CD8-positive, alpha-beta memory T cell (primary cell): ENCODE measurements at regions not wholly inside any gene's neighbourhood (a gene's known extent, or its start where the extent isn't known, plus 50 kb on each side); places are given as distances from the start of the nearest gene placed in this dataset.

Experiments
- CTCF ChIA-PET: fragments of 350-600 bp; sonication (Branson Sonifier 250); formaldehyde crosslinking; loops from one replicate; lab custom pipeline; 2021; ENCODE audit warnings: antibody characterized with exemption; lab: Charles Lee
- POLR2A ChIA-PET: fragments of 350-600 bp; sonication (Branson Sonifier 250); formaldehyde crosslinking; loops from one replicate; lab custom pipeline; 2021; ENCODE audit warnings: antibody characterized with exemption; lab: Charles Lee
- DNase-seq, 5 donors: peaks; one replicate each; pipeline versions ENCODE4 v3.0.0 to v3.0.0-alpha.2; 2020 to 2022; ENCODE audit warnings: mixed read lengths in 1 of 5
- H3K27ac ChIP-seq: one replicate; pipeline ENCODE4 v1.7.0; 2013; ENCODE audit warnings: low read depth, mild to moderate bottlenecking, low read length, moderate library complexity
- H3K27me3 ChIP-seq: 2 replicates; pipeline ENCODE4 v1.7.0; 2013; ENCODE audit warnings: low read length, mild to moderate bottlenecking; ENCODE audit not compliant: insufficient read depth, poor library complexity, severe bottlenecking
- H3K36me3 ChIP-seq: 2 replicates; pipeline ENCODE4 v1.7.0; 2013; ENCODE audit warnings: mild to moderate bottlenecking, low read length, moderate library complexity; ENCODE audit not compliant: insufficient read depth
- H3K4me1 ChIP-seq: 2 replicates; pipeline ENCODE4 v1.7.0; 2013; ENCODE audit warnings: mild to moderate bottlenecking, low read length, moderate library complexity; ENCODE audit not compliant: insufficient read depth
- H3K4me3 ChIP-seq: 2 replicates; pipeline ENCODE4 v1.7.0; 2013; ENCODE audit warnings: mild to moderate bottlenecking, low read length
- H3K9me3 ChIP-seq: 2 replicates; pipeline ENCODE4 v1.7.0; 2013; ENCODE audit warnings: mild to moderate bottlenecking, low read length
- H3K27ac Mint-ChIP-seq, 8 donors: one replicate each; pipeline ENCODE4 v1.8.0; 2020 to 2021; ENCODE audit warnings: mixed read lengths in 8 of 8, mild to moderate bottlenecking in 6 of 8, inconsistent platforms in 3 of 8, moderate library complexity in 3 of 8
- H3K27me3 Mint-ChIP-seq, 2 donors: one replicate each; pipeline ENCODE4 v1.8.0; 2020 to 2021; ENCODE audit warnings: mixed read lengths in 2 of 2, mild to moderate bottlenecking in 1 of 2, moderate library complexity in 1 of 2
- H3K36me3 Mint-ChIP-seq, 3 donors: one replicate each; pipeline ENCODE4 v1.8.0; 2020 to 2021; ENCODE audit warnings: mixed read lengths in 3 of 3, inconsistent platforms in 1 of 3, mild to moderate bottlenecking in 1 of 3
- H3K4me1 Mint-ChIP-seq, 3 donors: one replicate each; pipeline ENCODE4 v1.8.0; 2020 to 2021; ENCODE audit warnings: mixed read lengths in 3 of 3, inconsistent platforms in 1 of 3, mild to moderate bottlenecking in 1 of 3
- H3K4me3 Mint-ChIP-seq, 7 donors: one replicate each; pipeline ENCODE4 v1.8.0; 2020 to 2021; ENCODE audit warnings: mixed read lengths in 7 of 7, mild to moderate bottlenecking in 6 of 7, moderate library complexity in 4 of 7, inconsistent platforms in 2 of 7
- H3K9me3 Mint-ChIP-seq, 5 donors: one replicate each; pipeline ENCODE4 v1.8.0; 2020 to 2022; ENCODE audit warnings: mixed read lengths in 5 of 5, mild to moderate bottlenecking in 3 of 5, moderate library complexity in 2 of 5, inconsistent platforms in 1 of 5

- H3K4me1 ChIP-seq = no peaks in the 10 kb centered on the region
- DNase-seq = no peak
- Mint-ChIP-seq H3K27me3 (peaks cover 12 to 20% of the 10 kb centered on the region in 2 donors), H3K9me3 (peaks cover 16 to 20% (median 17%) of the 10 kb centered on the region in 5 donors), H3K36me3 (peaks cover 2 to 31% (median 4%) of the 10 kb centered on the region in 3 donors), H3K27ac (no peak overlapping the region), H3K4me3 (no peak overlapping the region), H3K4me1 (peaks cover 0 to 3% (median 0%) of the 10 kb centered on the region in 3 donors)
- H3K4me3 ChIP-seq = no peak overlapping the region
- H3K36me3 ChIP-seq = no peaks in the 10 kb centered on the region
- POLR2A ChIA-PET = no interaction called here
- H3K27ac ChIP-seq = no peak overlapping the region
- no peaks in the 10 kb centered on the region for H3K27me3 ChIP-seq
- H3K9me3 ChIP-seq = no peaks in the 10 kb centered on the region
- CTCF ChIA-PET = interaction anchor here (1.4 kb wide), 1 partner anchor 11 kb away, joined by 3 read pairs; no protein-coding TSS in a partner anchor
These were observed 72.4 kb upstream of the MKLN1 start for GRCh38 chr7:131255242-131255641.

GRCh38 chr7:131261476-131261994, 66.1 kb upstream of the MKLN1 start:
- Mint-ChIP-seq H3K4me3 (no peak overlapping the region), H3K9me3 (peaks cover 0 to 1% (median 0%) of the 10 kb centered on the region in 5 donors), H3K36me3 (no peaks in the 10 kb centered on the region), H3K4me1 (no peaks in the 10 kb centered on the region), H3K27ac (no peak overlapping the region), H3K27me3 (peaks cover 0 to 7% of the 10 kb centered on the region in 2 donors)
- POLR2A ChIA-PET = no interaction called here
- H3K4me3 ChIP-seq = no peak overlapping the region
- no peaks in the 10 kb centered on the region for H3K36me3 ChIP-seq
- H3K9me3 ChIP-seq = no peaks in the 10 kb centered on the region
- no peaks in the 10 kb centered on the region for H3K27me3 ChIP-seq
- no peak overlapping the region for H3K27ac ChIP-seq
- CTCF ChIA-PET = no interaction called here
- no peak for DNase-seq
- H3K4me1 ChIP-seq = no peaks in the 10 kb centered on the region

GRCh38 chr7:131265227-131265626, 62.4 kb upstream of the MKLN1 start:
- H3K4me1 Mint-ChIP-seq = no peaks in the 10 kb centered on the region
- Histone ChIP-seq H3K27ac (no peak overlapping the region), H3K27me3 (no peaks in the 10 kb centered on the region), H3K36me3 (no peaks in the 10 kb centered on the region), H3K4me1 (no peaks in the 10 kb centered on the region), H3K4me3 (no peak overlapping the region), H3K9me3 (no peaks in the 10 kb centered on the region)
- peaks cover 0 to 11% of the 10 kb centered on the region in 2 donors for H3K27me3 Mint-ChIP-seq
- no peak overlapping the region for H3K4me3 Mint-ChIP-seq
- ChIA-PET CTCF (no interaction called here), POLR2A (no interaction called here)
- peaks cover 0 to 6% (median 0%) of the 10 kb centered on the region in 5 donors for H3K9me3 Mint-ChIP-seq
- H3K36me3 Mint-ChIP-seq = peaks cover 0 to 6% (median 0%) of the 10 kb centered on the region in 3 donors
- DNase-seq = no peak
- H3K27ac Mint-ChIP-seq = peak overlapping the region in 1 of 8 donors; percentile 42

GRCh38 chr7:131267631-131268030, 60.0 kb upstream of the MKLN1 start:
- H3K9me3 ChIP-seq = no peaks in the 10 kb centered on the region
- ChIA-PET CTCF (no interaction called here), POLR2A (no interaction called here)
- Mint-ChIP-seq H3K4me3 (no peak overlapping the region), H3K4me1 (no peaks in the 10 kb centered on the region), H3K27ac (no peak overlapping the region), H3K9me3 (peaks cover 0 to 6% (median 0%) of the 10 kb centered on the region in 5 donors), H3K27me3 (peaks cover 0 to 11% of the 10 kb centered on the region in 2 donors), H3K36me3 (peaks cover 0 to 6% (median 0%) of the 10 kb centered on the region in 3 donors)
- DNase-seq = no peak
- H3K4me1 ChIP-seq = no peaks in the 10 kb centered on the region
- H3K36me3 ChIP-seq = no peaks in the 10 kb centered on the region
- H3K27ac ChIP-seq = no peak overlapping the region
- H3K4me3 ChIP-seq = no peak overlapping the region
- H3K27me3 ChIP-seq = no peaks in the 10 kb centered on the region

- peaks cover 0 to 6% (median 0%) of the 10 kb centered on the region in 3 donors for H3K36me3 Mint-ChIP-seq
- CTCF ChIA-PET = no interaction called here
These were observed 58.8 kb upstream of the MKLN1 start for GRCh38 chr7:131268906-131269305.

GRCh38 chr7:131272086-131272485, 55.6 kb upstream of the MKLN1 start:
- H3K9me3 Mint-ChIP-seq = peaks cover 0 to 6% (median 0%) of the 10 kb centered on the region in 5 donors
- no peak overlapping the region for H3K4me3 ChIP-seq
- POLR2A ChIA-PET = no interaction called here
- H3K9me3 ChIP-seq = no peaks in the 10 kb centered on the region
- H3K27ac ChIP-seq = no peak overlapping the region
- H3K27me3 ChIP-seq = no peaks in the 10 kb centered on the region
- H3K36me3 ChIP-seq = no peaks in the 10 kb centered on the region
- H3K27ac Mint-ChIP-seq = peak overlapping the region in 1 of 8 donors; percentile 15
- H3K4me1 Mint-ChIP-seq = no peaks in the 10 kb centered on the region
- H3K4me1 ChIP-seq = no peaks in the 10 kb centered on the region
- CTCF ChIA-PET = no interaction called here
- H3K36me3 Mint-ChIP-seq = peaks cover 0 to 6% (median 0%) of the 10 kb centered on the region in 3 donors
- peaks cover 0 to 4% of the 10 kb centered on the region in 2 donors for H3K27me3 Mint-ChIP-seq
- no peak overlapping the region for H3K4me3 Mint-ChIP-seq
- DNase-seq = no peak

More at GRCh38 chr7:131268906-131269305, 58.8 kb upstream of the MKLN1 start:
- H3K27ac Mint-ChIP-seq = no peak overlapping the region
- POLR2A ChIA-PET = no interaction called here
- Histone ChIP-seq H3K4me1 (no peaks in the 10 kb centered on the region), H3K36me3 (no peaks in the 10 kb centered on the region), H3K4me3 (no peak overlapping the region), H3K9me3 (no peaks in the 10 kb centered on the region), H3K27ac (no peak overlapping the region), H3K27me3 (no peaks in the 10 kb centered on the region)
- H3K9me3 Mint-ChIP-seq = peaks cover 0 to 6% (median 0%) of the 10 kb centered on the region in 5 donors
- H3K27me3 Mint-ChIP-seq = peaks cover 0 to 11% of the 10 kb centered on the region in 2 donors
- no peaks in the 10 kb centered on the region for H3K4me1 Mint-ChIP-seq
- H3K4me3 Mint-ChIP-seq = no peak overlapping the region
- no peak for DNase-seq

- Mint-ChIP-seq H3K27ac (no peak overlapping the region), H3K9me3 (no peaks in the 10 kb centered on the region), H3K36me3 (no peaks in the 10 kb centered on the region), H3K4me3 (no peak overlapping the region), H3K4me1 (no peaks in the 10 kb centered on the region), H3K27me3 (no peaks in the 10 kb centered on the region)
- DNase-seq = no peak
- H3K4me1 ChIP-seq = no peaks in the 10 kb centered on the region
- H3K36me3 ChIP-seq = no peaks in the 10 kb centered on the region
- CTCF ChIA-PET = no interaction called here
- H3K27me3 ChIP-seq = no peaks in the 10 kb centered on the region
- H3K4me3 ChIP-seq = no peak overlapping the region
- no peaks in the 10 kb centered on the region for H3K9me3 ChIP-seq
- POLR2A ChIA-PET = interaction anchor here (0.6 kb wide), 1 partner anchor 108 kb away, joined by 3 read pairs; no protein-coding TSS in a partner anchor
- no peak overlapping the region for H3K27ac ChIP-seq
These were observed 52.7 kb upstream of the MKLN1 start for GRCh38 chr7:131274986-131275385.

- Histone ChIP-seq H3K9me3 (no peaks in the 10 kb centered on the region), H3K36me3 (no peaks in the 10 kb centered on the region), H3K27ac (no peak overlapping the region), H3K4me1 (no peaks in the 10 kb centered on the region), H3K27me3 (no peaks in the 10 kb centered on the region), H3K4me3 (no peak overlapping the region)
- peaks cover 0 to 5% (median 0%) of the 10 kb centered on the region in 3 donors for H3K36me3 Mint-ChIP-seq
- H3K4me1 Mint-ChIP-seq = no peaks in the 10 kb centered on the region
- CTCF ChIA-PET = no interaction called here
- POLR2A ChIA-PET = no interaction called here
- H3K27me3 Mint-ChIP-seq = no peaks in the 10 kb centered on the region
- H3K9me3 Mint-ChIP-seq = no peaks in the 10 kb centered on the region
- H3K4me3 Mint-ChIP-seq = no peak overlapping the region
- DNase-seq = no peak
- no peak overlapping the region for H3K27ac Mint-ChIP-seq
These were observed 51.5 kb upstream of the MKLN1 start for GRCh38 chr7:131276190-131276589.
